ENCODE measurements at regions not wholly inside any gene's neighbourhood (a gene's known extent, or its start where the extent isn't known, plus 50 kb on each side); places are given as distances from the start of the nearest gene placed in this dataset.

DNA sequence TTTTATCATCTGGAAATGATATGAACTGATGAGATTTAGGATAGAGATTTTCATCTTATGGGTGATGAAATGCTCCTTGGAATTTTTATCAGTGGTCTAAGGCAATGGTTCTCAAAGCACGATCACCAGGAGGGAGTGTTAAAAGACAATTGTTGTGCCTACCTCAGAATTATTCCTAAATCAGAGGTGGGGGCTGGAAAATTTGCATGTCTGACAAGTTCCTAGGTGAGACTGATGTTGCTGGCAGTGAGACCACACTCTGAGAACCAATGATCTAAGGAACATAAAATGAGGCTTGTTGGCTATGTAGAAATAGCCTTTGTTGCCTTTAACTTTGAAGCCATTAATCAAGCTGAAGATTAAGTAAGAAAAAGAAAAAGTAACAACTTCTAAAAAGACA lies 416.6 kb upstream of the AZI2 start:
- TF ChIP-seq POLR2A (IDR thresholded peaks at IDR 0.05; ENCODE audit: low read depth, low read length) (no peak), CBX5 (IDR thresholded peaks at IDR 0.05; ENCODE audit: low read depth) (no peak), JUND (IDR thresholded peaks at IDR 0.05; ENCODE audit: low read depth, low read length) (no peak), TAF1 (IDR thresholded peaks at IDR 0.05; ENCODE audit: borderline replicate concordance, low read depth, low read length) (no peak), IRF4 (IDR thresholded peaks at IDR 0.05; ENCODE audit: low read depth, low read length) (no peak), HDAC2 (IDR thresholded peaks at IDR 0.05) (no peak), MTA2 (IDR thresholded peaks at IDR 0.05; ENCODE audit: low read depth) (no peak), EZH2 (IDR thresholded peaks at IDR 0.05; ENCODE audit: borderline replicate concordance, control insufficient read depth, low read depth, low read length) (no peak), SMARCA5 (IDR thresholded peaks at IDR 0.05) (no peak), RCOR1 (conservative IDR thresholded peaks at IDR 0.05; ENCODE audit: low read depth, low read length) (no peak), ATF7 (IDR thresholded peaks at IDR 0.05; ENCODE audit: low read depth) (no peak), PAX5 (IDR thresholded peaks at IDR 0.05; ENCODE audit: borderline replicate concordance, low read depth, low read length) (no peak), NR2F1 (conservative IDR thresholded peaks at IDR 0.05) (no peak), SIN3A (IDR thresholded peaks at IDR 0.05; ENCODE audit: low read depth, low read length) (no peak), POU2F2 (IDR thresholded peaks at IDR 0.05; ENCODE audit: borderline replicate concordance, low read depth, low read length) (no peak), BCL11A (IDR thresholded peaks at IDR 0.05; ENCODE audit: low read depth, low read length) (no peak)
- TF ChIP-seq, protein P1, sequence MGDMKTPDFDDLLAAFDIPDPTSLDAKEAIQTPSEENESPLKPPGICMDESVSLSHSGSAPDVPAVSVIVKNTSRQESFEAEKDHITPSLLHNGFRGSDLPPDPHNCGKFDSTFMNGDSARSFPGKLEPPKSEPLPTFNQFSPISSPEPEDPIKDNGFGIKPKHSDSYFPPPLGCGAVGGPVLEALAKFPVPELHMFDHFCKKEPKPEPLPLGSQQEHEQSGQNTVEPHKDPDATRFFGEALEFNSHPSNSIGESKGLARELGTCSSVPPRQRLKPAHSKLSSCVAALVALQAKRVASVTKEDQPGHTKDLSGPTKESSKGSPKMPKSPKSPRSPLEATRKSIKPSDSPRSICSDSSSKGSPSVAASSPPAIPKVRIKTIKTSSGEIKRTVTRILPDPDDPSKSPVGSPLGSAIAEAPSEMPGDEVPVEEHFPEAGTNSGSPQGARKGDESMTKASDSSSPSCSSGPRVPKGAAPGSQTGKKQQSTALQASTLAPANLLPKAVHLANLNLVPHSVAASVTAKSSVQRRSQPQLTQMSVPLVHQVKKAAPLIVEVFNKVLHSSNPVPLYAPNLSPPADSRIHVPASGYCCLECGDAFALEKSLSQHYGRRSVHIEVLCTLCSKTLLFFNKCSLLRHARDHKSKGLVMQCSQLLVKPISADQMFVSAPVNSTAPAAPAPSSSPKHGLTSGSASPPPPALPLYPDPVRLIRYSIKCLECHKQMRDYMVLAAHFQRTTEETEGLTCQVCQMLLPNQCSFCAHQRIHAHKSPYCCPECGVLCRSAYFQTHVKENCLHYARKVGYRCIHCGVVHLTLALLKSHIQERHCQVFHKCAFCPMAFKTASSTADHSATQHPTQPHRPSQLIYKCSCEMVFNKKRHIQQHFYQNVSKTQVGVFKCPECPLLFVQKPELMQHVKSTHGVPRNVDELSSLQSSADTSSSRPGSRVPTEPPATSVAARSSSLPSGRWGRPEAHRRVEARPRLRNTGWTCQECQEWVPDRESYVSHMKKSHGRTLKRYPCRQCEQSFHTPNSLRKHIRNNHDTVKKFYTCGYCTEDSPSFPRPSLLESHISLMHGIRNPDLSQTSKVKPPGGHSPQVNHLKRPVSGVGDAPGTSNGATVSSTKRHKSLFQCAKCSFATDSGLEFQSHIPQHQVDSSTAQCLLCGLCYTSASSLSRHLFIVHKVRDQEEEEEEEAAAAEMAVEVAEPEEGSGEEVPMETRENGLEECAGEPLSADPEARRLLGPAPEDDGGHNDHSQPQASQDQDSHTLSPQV (IDR thresholded peaks at IDR 0.05): no peak
- TF ChIP-seq, protein P2, sequence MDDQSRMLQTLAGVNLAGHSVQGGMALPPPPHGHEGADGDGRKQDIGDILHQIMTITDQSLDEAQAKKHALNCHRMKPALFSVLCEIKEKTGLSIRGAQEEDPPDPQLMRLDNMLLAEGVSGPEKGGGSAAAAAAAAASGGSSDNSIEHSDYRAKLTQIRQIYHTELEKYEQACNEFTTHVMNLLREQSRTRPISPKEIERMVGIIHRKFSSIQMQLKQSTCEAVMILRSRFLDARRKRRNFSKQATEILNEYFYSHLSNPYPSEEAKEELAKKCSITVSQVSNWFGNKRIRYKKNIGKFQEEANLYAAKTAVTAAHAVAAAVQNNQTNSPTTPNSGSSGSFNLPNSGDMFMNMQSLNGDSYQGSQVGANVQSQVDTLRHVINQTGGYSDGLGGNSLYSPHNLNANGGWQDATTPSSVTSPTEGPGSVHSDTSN (IDR thresholded peaks at IDR 0.05; ENCODE audit: insufficient replicate concordance, low read depth, low read length): no peak
- FAIRE-seq (no peak), DNase-seq (ENCODE audit: low read depth, low spot score) (no peak), ATAC-seq (no peak)
- intact Hi-C loops (cut with micrococcal nuclease; ENCODE audit: unreplicated experiment) (no loop called here), in situ Hi-C loops (cut with MboI) (no loop called here)
- no peaks in the 10 kb centered on the region for H3K79me2 ChIP-seq (ENCODE audit: control insufficient read depth, insufficient read depth, low read length)
- H3K4me1 ChIP-seq (ENCODE audit: control insufficient read depth, insufficient read depth, low read length): no peaks in the 10 kb centered on the region
- WGBS (ENCODE audit: insufficient coverage, insufficient replicate concordance, low lambda C conversion rate, missing lambda C conversion rate): 0% methylated on average over 1 of the region's 1 CpG
- H3K27me3 ChIP-seq (replicated peaks in 1 of 2; ENCODE audit: control insufficient read depth in 2 of 2, insufficient read depth in 2 of 2, low read length in 1 of 2): no peaks in the 10 kb centered on the region
- SMC1A ChIA-PET (ENCODE audit: uncharacterized antibody, unreplicated experiment): no interaction called here
- no peaks in the 10 kb centered on the region for H3K36me3 ChIP-seq (ENCODE audit: control insufficient read depth in 2 of 2, insufficient read depth in 2 of 2, low read length in 1 of 2)
- no peak overlapping the region for H3K27ac ChIP-seq (ENCODE audit: control insufficient read depth, insufficient read depth)
- H3K4me2 ChIP-seq (ENCODE audit: control insufficient read depth, insufficient read depth): no peak overlapping the region
- H2AFZ ChIP-seq (ENCODE audit: control insufficient read depth, low read depth, low read length): no peak overlapping the region
- no peak overlapping the region for H3K9ac ChIP-seq (ENCODE audit: control insufficient read depth, insufficient read depth, low read length)
- H3K4me3 ChIP-seq: no peak overlapping the region
- no TSS peak for BruUV-seq (replicated peaks)
- CTCF ChIA-PET: no interaction called here
- RAD21 ChIA-PET (ENCODE audit: unreplicated experiment): no interaction called here
- POLR2A ChIA-PET: no interaction called here
- H4K20me1 ChIP-seq (ENCODE audit: control insufficient read depth, insufficient read depth): no peaks in the 10 kb centered on the region
- no peaks in the 10 kb centered on the region for H3K9me3 ChIP-seq (replicated peaks; ENCODE audit: control insufficient read depth, insufficient read depth, low read length)

Data from GM12878 (cell line).